ENCODE measurements at regions not wholly inside any gene's neighbourhood (a gene's known extent, or its start where the extent isn't known, plus 50 kb on each side); places are given as distances from the start of the nearest gene placed in this dataset.

GRCh38 chr4:35246493-35246892 lies 997.8 kb downstream of the ARAP2 start:
- Mint-ChIP-seq H3K27ac (no peak overlapping the region), H3K36me3 (ENCODE audit: low read depth) (no peaks in the 10 kb centered on the region), H3K27me3 (ENCODE audit: insufficient read depth) (no peaks in the 10 kb centered on the region; the same call in 1 of the 2 replicates), H3K9me3 (peaks cover 25% of the 10 kb centered on the region), H3K4me3 (no peak overlapping the region), H3K4me1 (ENCODE audit: low read depth) (no peaks in the 10 kb centered on the region)
- no peak for TF ChIP-seq CTCF (IDR thresholded peaks at IDR 0.05)
- DNase-seq: no peak

- Mint-ChIP-seq H3K4me1 (ENCODE audit: low read depth) (no peaks in the 10 kb centered on the region), H3K4me3 (no peak overlapping the region), H3K9me3 (peaks cover 25% of the 10 kb centered on the region), H3K27ac (no peak overlapping the region), H3K27me3 (ENCODE audit: insufficient read depth) (no peaks in the 10 kb centered on the region; the same call in 1 of the 2 replicates), H3K36me3 (ENCODE audit: low read depth) (no peaks in the 10 kb centered on the region)
- TF ChIP-seq CTCF (IDR thresholded peaks at IDR 0.05): no peak
- DNase-seq: no peak
Measured at GRCh38 chr4:35247047-35247446, 997.3 kb downstream of the ARAP2 start.

- H3K36me3 Mint-ChIP-seq (ENCODE audit: low read depth): no peaks in the 10 kb centered on the region
- no peak overlapping the region for H3K27ac Mint-ChIP-seq
- no peaks in the 10 kb centered on the region for H3K4me1 Mint-ChIP-seq (ENCODE audit: low read depth)
- DNase-seq: no peak
- H3K4me3 Mint-ChIP-seq: no peak overlapping the region
- H3K27me3 Mint-ChIP-seq (ENCODE audit: insufficient read depth): no peaks in the 10 kb centered on the region; the same call in 1 of the 2 replicates
- H3K9me3 Mint-ChIP-seq: peaks cover 12% of the 10 kb centered on the region
- TF ChIP-seq CTCF (IDR thresholded peaks at IDR 0.05): no peak
Measured at GRCh38 chr4:35250331-35250730, 994.0 kb downstream of the ARAP2 start.

DNA sequence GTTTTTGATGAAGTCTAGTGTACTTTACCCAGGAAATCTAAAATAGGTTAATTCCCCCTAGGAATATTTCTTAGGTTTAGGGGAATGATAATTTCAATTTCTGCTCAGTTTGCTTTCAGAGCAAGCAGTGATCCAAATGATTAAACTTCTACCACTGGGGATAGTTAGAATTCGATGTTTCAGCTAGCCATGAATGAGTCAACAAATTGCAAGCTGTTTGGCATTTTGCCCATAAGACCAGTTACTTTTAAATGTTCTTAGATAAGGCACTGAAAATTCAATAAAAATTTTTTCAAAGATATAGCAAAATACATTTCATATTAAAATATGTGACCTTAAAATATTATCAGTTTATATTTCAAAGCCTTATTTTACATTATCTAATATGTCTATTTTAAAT lies 993.6 kb downstream of the ARAP2 start:
- H3K27me3 Mint-ChIP-seq (ENCODE audit: insufficient read depth): no peaks in the 10 kb centered on the region; the same call in 1 of the 2 replicates
- H3K36me3 Mint-ChIP-seq (ENCODE audit: low read depth): no peaks in the 10 kb centered on the region
- DNase-seq: no peak
- no peaks in the 10 kb centered on the region for H3K4me1 Mint-ChIP-seq (ENCODE audit: low read depth)
- H3K4me3 Mint-ChIP-seq: no peak overlapping the region
- H3K9me3 Mint-ChIP-seq: peaks cover 12% of the 10 kb centered on the region
- TF ChIP-seq CTCF (IDR thresholded peaks at IDR 0.05): no peak
- H3K27ac Mint-ChIP-seq: no peak overlapping the region

GRCh38 chr4:35252071-35252470 lies 992.2 kb downstream of the ARAP2 start:
- Mint-ChIP-seq H3K27me3 (ENCODE audit: insufficient read depth) (no peaks in the 10 kb centered on the region; the same call in 1 of the 2 replicates), H3K4me3 (no peak overlapping the region), H3K27ac (no peak overlapping the region), H3K9me3 (peaks cover 15% of the 10 kb centered on the region), H3K36me3 (ENCODE audit: low read depth) (no peaks in the 10 kb centered on the region), H3K4me1 (ENCODE audit: low read depth) (no peaks in the 10 kb centered on the region)
- DNase-seq: no peak
- TF ChIP-seq CTCF (IDR thresholded peaks at IDR 0.05): no peak

DNA sequence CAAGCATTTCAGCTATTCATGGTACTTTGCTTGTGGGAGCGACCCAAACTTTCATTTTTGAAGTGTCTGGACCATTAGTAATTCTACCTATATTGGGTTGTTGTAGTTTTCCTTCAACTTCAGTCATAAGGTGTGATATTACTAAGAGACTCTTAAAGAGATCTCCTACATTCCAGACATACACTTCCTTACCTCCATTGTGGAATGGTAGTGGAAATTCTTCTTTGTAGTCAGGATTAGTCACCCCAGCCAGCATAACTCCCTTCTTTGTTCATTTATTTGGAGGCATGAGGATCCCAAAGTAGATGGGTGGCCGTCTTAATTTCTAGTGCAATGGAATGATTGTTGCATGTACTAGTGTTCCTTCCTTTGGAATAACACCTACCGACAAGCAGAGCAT lies 991.4 kb downstream of the ARAP2 start:
- Mint-ChIP-seq H3K4me1 (ENCODE audit: low read depth) (no peaks in the 10 kb centered on the region), H3K4me3 (no peak overlapping the region), H3K36me3 (ENCODE audit: low read depth) (no peaks in the 10 kb centered on the region), H3K9me3 (peaks cover 23% of the 10 kb centered on the region), H3K27ac (no peak overlapping the region), H3K27me3 (ENCODE audit: insufficient read depth) (no peaks in the 10 kb centered on the region)
- DNase-seq: no peak
- TF ChIP-seq CTCF (IDR thresholded peaks at IDR 0.05): no peak

Measured in HFFc6 (cell line).